A673 (cell line): ENCODE measurements at regions not wholly inside any gene's neighbourhood (a gene's known extent, or its start where the extent isn't known, plus 50 kb on each side); places are given as distances from the start of the nearest gene placed in this dataset.
A peak's percentile ranks its signal among the peaks of the same experiment; 100 is the strongest.

ENCODE experiments used
- BruUV-seq: library from RNA; stranded (reverse); fragments of 400-500 nt; replicated peaks from 2 replicates; lab custom pipeline; 2021; lab: Mats Ljungman, UMichigan
- CTCF ChIA-PET: fragments of 300-600 bp; sonication (Branson Sonifier 250); formaldehyde crosslinking; loops from one replicate; lab custom pipeline; 2022; ENCODE audit warnings: antibody characterized with exemption; lab: Charles Lee
- POLR2A ChIA-PET: fragments of 300-600 bp; sonication (Branson Sonifier 250); formaldehyde crosslinking; loops from one replicate; lab custom pipeline; 2022; ENCODE audit warnings: antibody characterized with exemption; ENCODE audit not compliant: low non-redundant PET; lab: Charles Lee
- DNase-seq: peaks from one replicate; pipeline ENCODE4 v3.0.0-alpha.2; 2015; ENCODE audit warnings: low spot score
- H3K27ac ChIP-seq: fragments of 200-600 bp; sonication (generic); 2 replicates; pipeline ENCODE4 v1.5.1; 2016; ENCODE audit warnings: mixed run types, low read depth, mild to moderate bottlenecking, mixed read lengths, antibody characterized with exemption, low read length; ENCODE audit not compliant: poor library complexity, severe bottlenecking
- H3K27me3 ChIP-seq: fragments of 200-600 bp; sonication (generic); replicated peaks from 2 replicates; pipeline ENCODE4 v1.6.1; 2017; ENCODE audit warnings: mixed run types, low read depth, mild to moderate bottlenecking, mixed read lengths, antibody characterized with exemption, low read length; ENCODE audit not compliant: insufficient read depth, poor library complexity
- H3K36me3 ChIP-seq: fragments of 200-600 bp; sonication (generic); 2 replicates; pipeline ENCODE4 v1.6.1; 2016; ENCODE audit warnings: mixed run types, mild to moderate bottlenecking, mixed read lengths, antibody characterized with exemption, low read length; ENCODE audit not compliant: insufficient read depth, poor library complexity, severe bottlenecking
- H3K4me1 ChIP-seq: fragments of 200-600 bp; sonication (generic); 2 replicates; pipeline ENCODE4 v1.6.1; 2017; ENCODE audit warnings: mixed run types, mild to moderate bottlenecking, mixed read lengths, antibody characterized with exemption, low read length; ENCODE audit not compliant: insufficient read depth, poor library complexity, severe bottlenecking
- H3K4me3 ChIP-seq: fragments of 200-600 bp; sonication (generic); 2 replicates; pipeline ENCODE4 v1.5.1; 2016; ENCODE audit warnings: low read depth, mixed run types, mild to moderate bottlenecking, mixed read lengths, low read length; ENCODE audit not compliant: poor library complexity, severe bottlenecking
- H3K9me3 ChIP-seq: fragments of 200-600 bp; sonication (generic); 2 replicates; pipeline ENCODE4 v1.6.1; 2016; ENCODE audit warnings: mixed run types, low read depth, mild to moderate bottlenecking, mixed read lengths, antibody characterized with exemption, low read length; ENCODE audit not compliant: poor library complexity, severe bottlenecking
- EZH2 ChIP-seq: fragments of 200-600 bp; sonication (generic); IDR thresholded peaks from 2 replicates; pipeline ENCODE4 v1.6.1; 2017; ENCODE audit warnings: borderline replicate concordance, low read depth, mild to moderate bottlenecking, mixed read lengths, antibody characterized with exemption, low read length; ENCODE audit not compliant: poor library complexity, severe bottlenecking
- intact Hi-C: fragments of 100-400 bp; cut with micrococcal nuclease; formaldehyde crosslinking; loops from one replicate; pipeline ENCODE4 v1.10.0; 2022; ENCODE audit not compliant: unreplicated experiment
- TF ChIP-seq, protein P1 (sequence below): fragments of 300-800, 200-600 bp; sonication (generic); conservative IDR thresholded peaks from 2 replicates; pipeline ENCODE4 v1.5.1; 2017; ENCODE audit warnings: low read depth, mild to moderate bottlenecking, antibody characterized with exemption, low read length, moderate library complexity, mixed read lengths

GRCh38 chr3:154764856-154765640 lies 315.1 kb upstream of the MME start:
- H3K27ac ChIP-seq: no peak overlapping the region
- CTCF ChIA-PET: no interaction called here
- BruUV-seq: no TSS peak
- POLR2A ChIA-PET: no interaction called here
- no peak overlapping the region for H3K4me3 ChIP-seq
- intact Hi-C loops: no loop called here
- peaks cover 5% of the 10 kb centered on the region for H3K4me1 ChIP-seq
- no peaks in the 10 kb centered on the region for H3K27me3 ChIP-seq
- TF ChIP-seq EZH2: no peak
- TF ChIP-seq, protein P1, sequence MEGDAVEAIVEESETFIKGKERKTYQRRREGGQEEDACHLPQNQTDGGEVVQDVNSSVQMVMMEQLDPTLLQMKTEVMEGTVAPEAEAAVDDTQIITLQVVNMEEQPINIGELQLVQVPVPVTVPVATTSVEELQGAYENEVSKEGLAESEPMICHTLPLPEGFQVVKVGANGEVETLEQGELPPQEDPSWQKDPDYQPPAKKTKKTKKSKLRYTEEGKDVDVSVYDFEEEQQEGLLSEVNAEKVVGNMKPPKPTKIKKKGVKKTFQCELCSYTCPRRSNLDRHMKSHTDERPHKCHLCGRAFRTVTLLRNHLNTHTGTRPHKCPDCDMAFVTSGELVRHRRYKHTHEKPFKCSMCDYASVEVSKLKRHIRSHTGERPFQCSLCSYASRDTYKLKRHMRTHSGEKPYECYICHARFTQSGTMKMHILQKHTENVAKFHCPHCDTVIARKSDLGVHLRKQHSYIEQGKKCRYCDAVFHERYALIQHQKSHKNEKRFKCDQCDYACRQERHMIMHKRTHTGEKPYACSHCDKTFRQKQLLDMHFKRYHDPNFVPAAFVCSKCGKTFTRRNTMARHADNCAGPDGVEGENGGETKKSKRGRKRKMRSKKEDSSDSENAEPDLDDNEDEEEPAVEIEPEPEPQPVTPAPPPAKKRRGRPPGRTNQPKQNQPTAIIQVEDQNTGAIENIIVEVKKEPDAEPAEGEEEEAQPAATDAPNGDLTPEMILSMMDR: no peak
- peak; percentile 12 for DNase-seq
- H3K9me3 ChIP-seq: no peaks in the 10 kb centered on the region
- H3K36me3 ChIP-seq: no peaks in the 10 kb centered on the region

- CTCF ChIA-PET: no interaction called here
- no peaks in the 10 kb centered on the region for H3K9me3 ChIP-seq
These were observed 317.6 kb upstream of the MME start for GRCh38 chr3:154762486-154762885.

DNA sequence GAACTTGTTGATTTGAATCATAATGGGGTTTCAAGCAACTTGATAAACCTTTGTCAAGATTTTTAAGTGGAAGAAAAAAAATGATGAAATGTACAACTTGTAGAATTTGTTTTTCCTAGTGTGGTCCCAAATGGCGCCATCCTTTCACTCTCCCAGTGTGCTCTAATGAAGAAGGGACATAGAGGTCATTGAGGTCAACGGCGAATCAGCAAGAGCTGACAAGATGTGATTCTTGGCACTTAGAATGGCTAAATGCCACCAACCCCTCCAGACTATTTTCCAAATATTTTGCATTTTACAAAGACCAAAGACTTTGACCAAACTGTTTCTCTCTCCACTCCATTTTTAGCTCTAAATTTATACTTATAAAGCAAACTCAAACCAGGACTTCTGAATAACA lies 320.2 kb upstream of the MME start:
- POLR2A ChIA-PET: no interaction called here
- CTCF ChIA-PET: no interaction called here
- no peaks in the 10 kb centered on the region for H3K27me3 ChIP-seq
- DNase-seq: no peak
- no peak overlapping the region for H3K4me3 ChIP-seq
- no peaks in the 10 kb centered on the region for H3K36me3 ChIP-seq
- intact Hi-C loops: loop anchor here (2.0 to 10.0 kb wide), 2 partner anchors 563 to 945 kb away; no protein-coding TSS in a partner anchor
- no peaks in the 10 kb centered on the region for H3K9me3 ChIP-seq
- BruUV-seq: no TSS peak
- TF ChIP-seq EZH2: no peak
- TF ChIP-seq, protein P1: no peak
- no peaks in the 10 kb centered on the region for H3K4me1 ChIP-seq
- no peak overlapping the region for H3K27ac ChIP-seq

More at GRCh38 chr3:154762486-154762885, 317.6 kb upstream of the MME start:
- Histone ChIP-seq H3K27ac (no peak overlapping the region), H3K36me3 (no peaks in the 10 kb centered on the region), H3K4me1 (peaks cover 5% of the 10 kb centered on the region), H3K4me3 (no peak overlapping the region), H3K27me3 (no peaks in the 10 kb centered on the region)
- no TSS peak for BruUV-seq
- DNase-seq: no peak
- no peak for TF ChIP-seq EZH2
- TF ChIP-seq, protein P1: no peak
- intact Hi-C loops: no loop called here
- POLR2A ChIA-PET: no interaction called here
